NCI-H2196 treated with DMSO at 0.1 percent for 48 hours (cell line): ENCODE measurements at regions not wholly inside any gene's neighbourhood (a gene's known extent, or its start where the extent isn't known, plus 50 kb on each side); places are given as distances from the start of the nearest gene placed in this dataset.
A peak's percentile ranks its signal among the peaks of the same experiment; 100 is the strongest.

Experiments used
- DNase-seq: peaks from one replicate; lab custom pipeline; 2025; ENCODE audit not compliant: unreplicated experiment; lab: John Stamatoyannopoulos, UW

DNA sequence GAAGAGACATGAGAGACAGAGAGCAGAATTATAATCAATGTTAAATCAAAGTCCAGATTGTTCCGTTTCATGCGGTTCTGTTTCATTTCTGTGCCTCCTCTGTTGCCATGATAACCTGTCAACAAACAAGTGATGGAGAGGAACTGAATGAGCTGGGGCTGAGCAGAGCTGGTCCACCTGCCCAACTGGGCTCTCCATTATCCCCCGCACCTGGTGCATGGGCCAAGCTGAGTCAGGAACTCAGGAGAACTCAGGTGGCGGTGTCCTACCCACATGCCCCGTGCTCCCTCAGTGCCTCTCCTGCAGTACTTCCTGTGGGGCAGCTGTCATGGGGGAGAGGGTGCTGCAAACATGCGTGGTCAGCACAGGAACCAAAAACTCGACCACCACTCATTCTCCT is 178.8 kb downstream of the TTC32 start:
- DNase-seq, result no peak

DNA sequence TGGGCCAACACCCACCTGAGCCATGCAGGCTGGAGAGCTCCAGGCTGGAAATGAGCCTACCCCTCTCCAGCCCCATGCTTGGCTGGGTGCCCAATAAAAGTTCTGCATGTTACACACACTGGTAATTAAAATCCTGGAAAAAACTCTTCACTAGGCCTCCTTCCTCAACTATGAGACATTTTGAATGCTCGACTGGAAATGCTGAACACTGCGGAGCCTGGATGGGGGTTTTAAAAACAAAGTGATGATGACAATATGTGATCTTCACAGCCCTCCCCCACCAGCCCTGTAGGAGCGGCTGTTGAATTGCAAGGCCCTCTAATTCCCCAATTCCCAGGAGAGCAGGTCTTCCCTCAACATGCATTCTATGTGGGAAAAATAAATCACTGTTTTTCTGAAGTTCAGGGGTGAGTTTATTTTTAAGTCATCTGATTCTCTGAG is 179.2 kb downstream of the TTC32 start:
- DNase-seq, result no peak

DNA sequence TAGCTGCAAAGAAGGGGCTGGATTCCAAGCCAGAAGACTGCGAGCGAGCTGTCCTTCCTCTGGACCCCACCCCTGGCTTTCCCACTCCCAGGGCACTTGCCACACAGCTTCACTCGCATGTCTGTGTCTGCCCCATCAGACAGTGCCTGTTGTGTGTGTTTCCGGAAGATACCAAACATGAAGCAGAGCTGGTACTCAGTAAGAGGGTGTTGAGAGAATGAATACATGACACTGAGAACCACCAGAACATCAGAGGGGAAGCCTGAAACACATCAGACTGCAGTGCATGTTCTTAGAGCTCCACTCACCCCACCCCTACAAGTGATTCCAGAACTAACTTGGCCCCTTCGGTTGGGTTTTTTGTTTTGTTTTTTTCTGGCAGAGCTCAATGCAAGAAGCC is 181.5 kb downstream of the TTC32 start:
- no peak for DNase-seq

DNA sequence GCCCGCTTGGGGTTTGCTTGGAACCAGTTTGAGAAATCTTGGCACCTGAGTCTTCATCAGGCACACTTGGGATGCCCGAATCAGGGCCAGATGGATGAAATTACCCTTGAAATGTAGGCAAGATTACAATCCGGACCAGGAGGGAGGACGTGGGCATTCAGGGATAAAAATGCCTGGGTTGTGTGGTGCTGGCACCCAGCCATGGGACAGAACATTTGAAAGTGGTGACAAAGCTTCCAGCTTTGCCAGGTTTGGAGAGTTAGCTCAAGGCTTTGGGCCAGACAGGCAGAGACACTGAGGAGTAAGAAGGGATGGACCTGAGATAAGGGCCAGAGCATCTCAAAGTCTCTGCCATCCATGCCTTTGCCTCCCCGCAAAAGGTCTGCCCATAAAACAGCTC is 182.2 kb downstream of the TTC32 start:
- no peak for DNase-seq

DNA sequence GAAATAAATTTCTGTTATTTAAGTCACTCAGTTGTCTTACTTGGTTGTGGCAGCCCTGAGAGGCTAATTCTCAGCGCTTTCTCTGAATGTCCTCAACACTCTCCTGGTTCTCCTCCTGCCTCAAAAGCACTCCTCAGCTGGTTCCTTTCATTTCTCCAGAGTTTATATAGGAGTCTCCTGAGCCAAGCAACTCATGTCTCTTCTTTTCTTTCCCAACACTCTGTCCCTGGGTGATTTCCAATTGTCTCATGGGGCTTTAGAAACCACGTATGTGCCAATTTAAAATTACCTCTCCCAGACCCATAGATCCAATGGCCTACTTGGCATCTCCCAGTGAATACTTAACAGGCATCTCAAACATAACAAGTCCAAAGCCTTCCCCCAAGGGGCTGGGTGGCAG is 184.3 kb downstream of the TTC32 start:
- no peak for DNase-seq

GRCh38 chr2:19714926-19715325 is 186.9 kb downstream of the TTC32 start:
- no peak for DNase-seq

DNA sequence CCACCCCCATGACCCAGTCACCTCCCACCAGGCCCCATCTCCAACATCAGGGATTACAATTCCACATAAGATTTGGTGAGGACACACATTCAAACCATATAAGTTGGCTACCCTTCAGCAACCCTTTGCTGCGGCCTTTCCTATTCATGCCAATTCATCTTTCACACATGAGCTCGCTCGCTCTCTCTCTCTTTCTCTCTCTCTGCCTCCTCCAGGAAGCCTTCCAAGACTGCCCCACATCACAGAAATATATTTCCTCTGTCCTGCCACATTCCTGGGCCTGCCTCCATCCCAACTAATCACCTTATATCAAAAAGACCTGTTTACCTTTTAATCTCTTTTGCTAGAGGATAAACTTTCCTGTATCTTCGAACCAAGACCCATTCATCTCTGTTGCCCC is 188.9 kb downstream of the TTC32 start:
- no peak for DNase-seq

DNA sequence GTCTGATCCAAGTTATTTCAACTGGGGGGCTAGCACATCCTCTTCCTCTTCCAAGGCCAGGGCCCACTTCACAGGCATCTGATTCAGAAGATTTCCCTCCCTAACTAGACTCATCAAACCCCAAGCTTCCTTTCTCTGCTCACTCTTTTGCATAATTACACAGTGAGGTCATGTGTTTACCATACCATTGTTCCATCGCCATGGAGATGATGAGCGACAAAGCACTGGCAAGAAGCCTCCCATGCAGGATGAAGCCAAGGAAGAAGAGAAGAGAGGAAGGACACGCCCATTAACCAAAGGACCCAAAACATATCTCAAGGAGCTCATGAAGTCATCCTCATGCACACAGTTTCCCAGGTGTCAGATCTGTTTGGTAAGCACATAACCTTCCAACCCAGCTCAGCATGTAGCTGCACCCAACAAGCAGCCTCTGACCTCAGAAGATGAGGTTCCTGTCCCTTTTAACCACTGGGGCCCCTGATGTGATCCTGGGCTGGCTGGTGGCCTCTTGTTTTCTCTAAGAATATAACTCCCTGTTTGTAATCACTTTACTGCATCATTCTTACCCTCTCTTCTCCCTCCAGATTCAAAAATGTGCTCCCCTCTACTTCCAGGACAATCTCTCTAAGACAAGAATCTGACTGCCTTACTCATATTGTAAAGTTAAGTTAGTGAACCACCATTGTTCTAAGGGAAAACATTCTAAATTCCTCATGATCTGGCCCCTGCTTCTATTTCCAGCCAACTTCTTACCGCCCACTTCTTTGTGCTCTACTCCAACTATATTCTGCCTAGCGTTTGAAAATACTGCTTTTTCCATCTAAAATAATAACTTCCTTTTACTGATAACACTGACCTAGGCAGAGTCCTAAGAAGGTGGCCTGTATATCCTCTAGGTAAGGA is 190.1 kb downstream of the TTC32 start:
- peak; percentile 62 for DNase-seq

- no peak for DNase-seq
Observed at GRCh38 chr2:19710230-19710629, 191.6 kb downstream of the TTC32 start.

DNA sequence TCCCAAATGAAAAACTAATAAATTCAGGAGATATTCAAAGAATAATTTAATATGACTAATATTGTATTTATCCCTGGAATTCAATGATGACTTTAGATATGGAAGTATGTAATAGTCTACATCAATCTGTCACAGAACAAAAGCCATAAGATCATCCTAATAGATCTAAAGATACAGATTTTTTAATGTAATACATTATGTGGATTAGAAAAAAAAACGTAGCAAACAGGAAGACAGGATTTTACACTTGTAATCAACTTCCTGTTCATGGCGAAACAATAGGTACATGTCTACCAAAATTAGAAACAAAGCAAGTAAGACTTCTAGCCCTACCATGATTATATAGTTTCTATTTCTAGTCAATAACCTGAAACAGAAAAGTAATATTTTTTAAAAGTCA is 192.2 kb downstream of the TTC32 start:
- DNase-seq, result no peak

DNA sequence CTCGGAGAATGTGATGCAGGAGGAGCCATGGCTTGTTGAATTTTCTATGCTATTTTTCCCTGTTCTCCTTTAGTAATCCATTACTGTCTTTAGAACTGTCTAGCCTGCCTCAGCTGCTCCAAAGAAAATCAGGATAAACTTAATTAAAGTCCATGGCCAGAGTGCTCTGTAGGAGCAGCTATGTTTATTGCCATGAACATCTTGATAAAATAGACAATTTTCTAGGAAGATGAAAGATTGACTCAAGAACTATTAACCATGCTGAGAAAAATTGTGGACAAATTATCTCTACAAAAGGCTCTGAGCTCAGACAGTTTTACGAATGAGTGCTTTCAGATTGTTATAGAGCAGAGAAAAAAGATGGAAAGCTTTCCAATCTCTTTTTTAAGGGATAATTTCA is 193.0 kb downstream of the TTC32 start:
- no peak for DNase-seq

- DNase-seq, result no peak
Observed at GRCh38 chr2:19706332-19706731, 195.5 kb downstream of the TTC32 start.

- no peak for DNase-seq
Observed at GRCh38 chr2:19702267-19702666, 199.5 kb downstream of the TTC32 start.

DNA sequence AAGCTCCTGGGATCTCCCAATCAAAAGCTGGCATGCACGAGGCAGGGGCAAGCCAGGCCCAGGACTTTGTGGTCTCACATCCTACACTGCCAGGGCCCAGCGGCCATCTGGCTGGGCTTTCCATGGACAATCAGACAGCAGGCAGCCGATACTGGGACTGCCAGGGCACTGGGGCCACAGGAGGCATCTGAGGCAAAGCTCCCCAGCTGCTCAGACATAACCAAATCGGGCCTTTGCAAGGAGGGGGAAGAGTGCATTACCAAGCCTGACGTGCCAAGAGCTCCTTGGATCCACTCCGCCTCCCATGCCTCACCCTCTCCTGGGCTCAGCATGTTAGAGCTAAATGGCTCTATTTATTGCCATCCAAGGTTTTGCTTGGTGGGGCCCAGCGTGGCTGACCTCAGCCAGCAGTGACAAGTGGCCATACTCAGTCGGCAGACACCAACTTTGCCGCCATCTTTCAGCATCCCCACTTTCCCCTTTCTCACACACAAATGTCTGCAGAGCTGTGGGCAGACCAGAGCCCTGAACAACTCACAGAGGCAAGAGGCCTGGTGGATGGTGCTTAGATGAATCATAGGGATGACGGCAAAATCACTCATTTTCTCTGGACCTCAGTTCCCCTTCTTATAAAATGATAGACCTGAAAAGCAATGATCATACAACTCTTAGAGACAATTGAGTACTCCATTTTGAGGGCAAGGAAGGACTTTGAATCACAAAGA is 200.8 kb downstream of the TTC32 start:
- no peak for DNase-seq

- DNase-seq, result no peak
Observed at GRCh38 chr2:19697131-19697530, 204.7 kb downstream of the TTC32 start.

DNA sequence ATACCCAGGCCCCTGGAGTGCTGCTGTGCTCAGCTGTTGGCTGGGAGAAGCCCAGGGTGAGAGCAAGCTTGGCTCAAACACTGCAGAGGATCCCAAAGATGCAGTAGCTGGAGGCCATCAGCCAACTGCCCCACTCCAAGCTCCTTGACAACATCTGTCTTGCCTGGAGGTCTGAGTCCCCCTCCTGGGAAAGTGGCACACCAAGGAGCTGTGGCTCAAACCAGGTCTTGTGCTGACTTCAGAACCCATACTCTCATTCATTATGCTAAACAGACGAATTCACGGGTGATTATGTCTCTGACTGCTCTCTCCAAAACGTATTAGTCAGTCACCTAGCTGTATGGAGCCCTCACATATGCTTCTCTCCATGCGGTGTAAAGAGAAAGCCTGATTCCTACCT is 206.1 kb downstream of the TTC32 start:
- DNase-seq, result no peak

- DNase-seq, result no peak
Observed at GRCh38 chr2:19691892-19692291, 209.9 kb downstream of the TTC32 start.

GRCh38 chr2:19690429-19690828 is 211.4 kb downstream of the TTC32 start:
- no peak for DNase-seq

DNA sequence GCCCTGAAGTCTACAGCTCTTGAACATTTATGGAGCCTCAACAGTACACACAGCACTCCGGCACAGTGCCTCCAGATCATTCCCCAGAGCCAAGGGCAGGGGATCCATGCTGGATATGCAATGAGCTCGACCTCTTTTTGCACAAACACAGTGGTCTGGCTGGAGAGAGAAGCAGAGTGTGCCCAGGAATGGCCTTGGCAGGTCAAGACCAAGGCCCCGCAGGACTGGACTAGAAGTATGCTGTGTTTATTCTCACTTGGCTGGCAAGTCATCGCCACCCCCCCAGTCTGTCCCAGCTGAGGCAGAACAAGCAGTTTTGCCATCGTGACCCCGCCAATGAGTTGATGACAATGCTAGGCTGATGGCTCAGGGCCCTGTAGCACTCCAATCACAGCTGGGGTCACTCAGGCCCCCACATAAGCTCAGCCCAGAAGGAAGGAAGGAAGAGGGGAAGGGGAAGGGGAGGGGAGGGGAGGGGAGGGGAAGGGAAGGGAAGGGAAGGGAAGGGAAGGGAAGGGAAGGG is 212.1 kb downstream of the TTC32 start:
- no peak for DNase-seq

GRCh38 chr2:19688059-19688458 is 213.7 kb downstream of the TTC32 start:
- no peak for DNase-seq

DNA sequence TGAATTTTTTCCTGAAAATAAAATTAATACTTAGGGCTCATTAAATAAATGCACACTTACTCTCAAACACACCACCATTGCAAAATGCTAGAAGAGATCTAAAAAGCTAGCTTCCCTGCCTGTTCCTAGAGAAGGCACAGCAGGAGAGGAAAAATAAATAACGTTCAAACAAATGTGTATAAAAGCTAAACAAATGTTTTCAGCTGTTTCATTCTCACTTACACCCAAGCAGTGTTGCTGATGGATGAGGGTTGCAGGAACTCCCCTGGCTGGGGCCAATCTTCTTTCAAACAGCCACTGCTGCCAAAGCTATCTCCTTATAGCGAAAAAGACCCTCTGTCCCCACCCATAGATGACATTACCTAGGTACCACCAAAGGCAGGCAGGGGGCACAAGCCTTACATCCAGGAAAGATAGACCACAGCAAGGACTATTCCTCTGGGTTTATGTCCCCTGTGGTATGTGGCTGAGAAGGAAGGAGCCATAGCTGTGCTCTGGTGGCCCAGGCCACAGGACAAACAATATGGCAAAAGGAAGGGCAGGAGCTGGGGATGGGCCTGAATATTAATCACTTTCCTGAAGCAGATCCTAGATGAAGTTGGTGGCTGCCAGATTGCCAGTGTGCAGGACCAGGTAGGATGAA is 214.6 kb downstream of the TTC32 start:
- no peak for DNase-seq

DNA sequence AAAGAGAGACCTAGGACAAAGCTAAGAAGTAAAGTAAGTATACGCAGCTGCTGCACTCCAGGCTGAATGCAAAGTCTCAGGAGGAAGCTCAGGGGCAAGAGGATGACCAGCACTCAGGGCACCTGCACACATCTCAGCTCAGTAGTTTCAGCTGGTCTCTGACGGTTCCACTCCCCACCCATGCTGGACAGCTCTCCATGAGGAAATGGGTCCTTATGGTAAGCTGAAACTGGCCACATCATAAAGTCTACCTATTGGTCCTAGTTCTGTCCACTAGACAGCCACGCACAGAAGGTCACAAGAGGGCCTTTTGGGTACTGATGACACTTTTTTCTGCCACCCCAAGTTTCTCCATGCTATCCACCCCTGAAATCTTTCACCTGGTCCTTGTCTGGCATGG is 215.3 kb downstream of the TTC32 start:
- DNase-seq, result no peak
